Epithelial cell of proximal tubule (primary cell): ENCODE measurements at regions not wholly inside any gene's neighbourhood (a gene's known extent, or its start where the extent isn't known, plus 50 kb on each side); places are given as distances from the start of the nearest gene placed in this dataset.

ENCODE experiments used
- DNase-seq: peaks from one replicate; pipeline ENCODE4 v3.0.0-alpha.2; 2011; ENCODE audit warnings: low read depth
- H3K4me3 ChIP-seq: 2 replicates; pipeline ENCODE4 v1.5.1; 2011; ENCODE audit warnings: low read depth, mild to moderate bottlenecking, low read length
- CTCF ChIP-seq: conservative IDR thresholded peaks from 2 replicates; pipeline ENCODE4 v1.5.1; 2012; ENCODE audit warnings: low read depth, mild to moderate bottlenecking, low read length

- no peak overlapping the region for H3K4me3 ChIP-seq
- no peak for DNase-seq
- no peak for TF ChIP-seq CTCF
These were observed 213.1 kb upstream of the PSMD7 start for GRCh38 chr16:74083541-74083940.

- no peak for TF ChIP-seq CTCF
- DNase-seq, result no peak
- H3K4me3 ChIP-seq, result no peak overlapping the region
These were observed 216.3 kb upstream of the PSMD7 start for GRCh38 chr16:74080311-74080710.

GRCh38 chr16:74079232-74079586 is 217.4 kb upstream of the PSMD7 start:
- no peak overlapping the region for H3K4me3 ChIP-seq
- no peak for DNase-seq
- TF ChIP-seq CTCF, result no peak

GRCh38 chr16:74078511-74079231 is 217.9 kb upstream of the PSMD7 start:
- DNase-seq, result no peak
- no peak overlapping the region for H3K4me3 ChIP-seq
- TF ChIP-seq CTCF, result no peak

GRCh38 chr16:74076568-74076967 is 220.0 kb upstream of the PSMD7 start:
- no peak overlapping the region for H3K4me3 ChIP-seq
- TF ChIP-seq CTCF, result no peak
- no peak for DNase-seq

GRCh38 chr16:74075393-74075792 is 221.2 kb upstream of the PSMD7 start:
- TF ChIP-seq CTCF, result no peak
- no peak for DNase-seq
- H3K4me3 ChIP-seq, result no peak overlapping the region

- H3K4me3 ChIP-seq, result no peak overlapping the region
- no peak for DNase-seq
- TF ChIP-seq CTCF, result no peak
These were observed 223.2 kb upstream of the PSMD7 start for GRCh38 chr16:74073456-74073855.
